GM12874 (cell line): ENCODE measurements at regions not wholly inside any gene's neighbourhood (a gene's known extent, or its start where the extent isn't known, plus 50 kb on each side); places are given as distances from the start of the nearest gene placed in this dataset.

Experiments
- CTCF ChIP-seq: IDR thresholded peaks from 2 replicates; pipeline ENCODE4 v1.5.1; 2011; ENCODE audit warnings: low read depth, mild to moderate bottlenecking, control low read depth, low read length, moderate library complexity; ENCODE audit not compliant: insufficient read depth

- TF ChIP-seq CTCF = no peak
Observed at GRCh38 chr21:15211491-15212133, 146.8 kb upstream of the NRIP1 start.

GRCh38 chr21:15212206-15212605, 147.4 kb upstream of the NRIP1 start:
- TF ChIP-seq CTCF = no peak

- no peak for TF ChIP-seq CTCF
Observed at GRCh38 chr21:15219039-15219438, 154.2 kb upstream of the NRIP1 start.

- no peak for TF ChIP-seq CTCF
Observed at GRCh38 chr21:15219894-15220293, 155.1 kb upstream of the NRIP1 start.

GRCh38 chr21:15221799-15222386, 157.1 kb upstream of the NRIP1 start:
- TF ChIP-seq CTCF = no peak

- no peak for TF ChIP-seq CTCF
Observed at GRCh38 chr21:15222707-15223106, 157.9 kb upstream of the NRIP1 start.

GRCh38 chr21:15224346-15225086, 159.7 kb upstream of the NRIP1 start:
- TF ChIP-seq CTCF = no peak
